SK-N-SH (cell line): ENCODE measurements at regions not wholly inside any gene's neighbourhood (a gene's known extent, or its start where the extent isn't known, plus 50 kb on each side); places are given as distances from the start of the nearest gene placed in this dataset.

Experiments used
- TCF12 ChIP-seq: IDR thresholded peaks from 2 replicates; pipeline ENCODE4 v1.4.0; 2012
- YY1 ChIP-seq: IDR thresholded peaks from 2 replicates; pipeline ENCODE4 v1.4.0; 2012; ENCODE audit warnings: low read depth, mild to moderate bottlenecking

GRCh38 chr4:41396869-41397268 lies 140.1 kb downstream of the UCHL1 start:
- TF ChIP-seq YY1 (no peak), TCF12 (no peak)
